DMS53 (cell line): ENCODE measurements at regions not wholly inside any gene's neighbourhood (a gene's known extent, or its start where the extent isn't known, plus 50 kb on each side); places are given as distances from the start of the nearest gene placed in this dataset.

Experiments used
- DNase-seq: peaks from one replicate; lab custom pipeline; 2025; lab: John Stamatoyannopoulos, UW

DNA sequence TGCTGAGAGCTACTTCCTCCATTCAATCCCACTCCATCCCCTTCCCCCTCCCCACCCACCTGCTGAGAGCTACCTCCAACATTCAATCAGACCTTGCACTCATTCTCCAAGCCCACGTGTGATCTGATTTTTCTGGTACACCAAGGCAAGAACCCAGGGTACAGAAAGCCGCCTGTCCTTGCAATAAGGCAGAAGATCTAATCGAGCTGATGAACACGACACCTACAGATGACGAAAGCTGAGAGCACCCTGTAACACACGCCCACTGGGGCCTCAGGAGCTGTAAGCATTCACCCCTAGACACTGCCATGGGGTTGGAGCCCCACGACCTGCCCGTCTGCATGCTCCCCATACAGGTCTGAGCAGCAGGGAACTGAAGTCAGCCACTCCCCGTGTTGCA lies 58.3 kb downstream of the TRIML1 start:
- no peak for DNase-seq

DNA sequence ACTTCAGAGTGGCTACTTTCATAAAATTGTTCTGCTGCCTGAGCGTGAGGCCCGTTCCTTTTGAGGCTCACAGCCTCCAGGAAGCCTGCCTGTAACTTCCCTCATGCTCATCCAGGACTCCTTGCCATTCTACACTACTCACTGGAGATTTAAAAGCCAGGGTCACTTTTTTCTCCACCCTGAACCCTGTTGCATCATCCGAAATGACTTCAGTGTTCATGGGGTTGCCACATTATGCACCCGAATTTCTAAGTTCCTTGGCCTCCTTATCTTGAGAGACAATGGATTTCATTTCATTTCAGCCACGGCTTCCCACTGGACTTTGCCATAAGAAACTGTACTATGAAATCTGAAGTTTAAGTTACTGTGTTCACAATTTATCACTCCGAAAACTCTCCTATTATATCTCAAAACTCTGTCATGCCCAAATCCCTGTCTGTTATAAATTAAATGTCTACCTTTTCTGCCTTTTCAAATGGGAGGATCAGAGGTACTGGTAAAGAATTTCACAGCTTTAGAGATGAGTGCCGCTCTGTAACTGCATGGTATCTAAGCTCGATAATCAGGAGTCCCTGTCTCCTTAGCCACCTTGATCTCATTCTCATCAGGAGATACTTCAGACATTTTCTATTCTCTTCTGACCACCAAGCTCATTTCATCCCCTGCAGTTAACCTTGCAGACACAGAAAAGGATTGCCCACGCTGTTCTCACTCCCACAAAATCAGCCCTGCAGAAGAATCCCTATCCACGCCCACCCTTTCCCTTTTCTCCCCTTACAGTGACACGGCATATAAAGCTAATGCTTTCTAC lies 59.9 kb downstream of the TRIML1 start:
- DNase-seq: no peak

DNA sequence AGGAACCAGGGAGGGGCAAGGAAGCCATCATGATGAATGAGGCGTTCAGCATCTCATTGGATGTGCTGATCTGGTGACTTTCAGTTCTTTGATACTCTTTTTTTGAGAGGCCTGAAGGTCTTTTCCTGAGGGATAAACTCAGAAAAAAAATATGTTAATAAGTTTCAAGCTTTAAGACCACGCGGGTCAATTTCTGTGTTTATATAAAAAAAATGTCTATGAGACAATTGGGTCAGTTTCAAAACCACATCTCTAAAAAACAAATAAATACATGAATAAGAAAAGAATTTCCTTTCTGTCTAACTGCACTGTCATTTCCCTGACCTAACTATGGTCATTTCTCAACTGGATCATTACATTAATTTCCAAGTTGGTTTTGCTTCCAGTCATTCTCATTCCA lies 62.6 kb downstream of the TRIML1 start:
- no peak for DNase-seq

DNA sequence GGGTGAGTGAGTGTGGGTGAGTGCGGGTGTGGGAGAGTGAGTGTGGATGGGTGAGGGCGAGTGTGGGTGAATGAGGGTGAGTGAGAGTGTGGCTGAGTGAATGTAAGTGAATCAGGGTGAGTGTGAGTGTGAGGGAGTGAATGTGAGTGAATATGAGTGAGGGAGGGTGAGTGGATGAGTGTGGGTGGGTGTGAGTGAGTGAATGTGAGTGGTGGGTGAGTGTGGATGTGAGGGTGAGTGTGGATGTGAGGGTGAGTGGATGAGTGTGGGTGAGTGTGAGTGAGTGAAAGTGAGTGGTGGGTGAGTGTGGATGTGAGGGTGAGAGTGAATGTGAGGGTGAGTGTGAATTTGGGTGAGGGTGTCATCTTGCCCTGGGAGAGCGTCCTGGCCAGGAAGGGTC lies 67.5 kb downstream of the TRIML1 start:
- DNase-seq: no peak

DNA sequence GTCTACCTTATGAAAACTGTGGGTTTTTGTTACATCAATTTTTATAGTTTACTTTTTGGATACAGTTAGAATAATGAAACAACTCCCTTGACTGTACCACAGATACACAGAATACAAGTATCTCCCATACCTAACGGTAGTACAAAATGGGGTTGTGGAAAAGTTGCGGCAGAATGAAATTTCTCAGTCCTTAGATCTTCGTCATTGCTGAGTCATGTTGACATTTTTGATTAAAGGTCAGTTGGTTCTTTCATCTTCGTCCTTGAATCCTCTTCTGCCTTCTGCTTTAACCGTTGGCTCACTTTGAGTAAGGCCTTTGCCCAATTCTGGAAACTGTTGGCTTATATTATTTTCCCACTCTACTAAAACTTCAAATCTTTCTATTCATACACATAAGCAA lies 75.6 kb downstream of the TRIML1 start:
- DNase-seq: no peak

DNA sequence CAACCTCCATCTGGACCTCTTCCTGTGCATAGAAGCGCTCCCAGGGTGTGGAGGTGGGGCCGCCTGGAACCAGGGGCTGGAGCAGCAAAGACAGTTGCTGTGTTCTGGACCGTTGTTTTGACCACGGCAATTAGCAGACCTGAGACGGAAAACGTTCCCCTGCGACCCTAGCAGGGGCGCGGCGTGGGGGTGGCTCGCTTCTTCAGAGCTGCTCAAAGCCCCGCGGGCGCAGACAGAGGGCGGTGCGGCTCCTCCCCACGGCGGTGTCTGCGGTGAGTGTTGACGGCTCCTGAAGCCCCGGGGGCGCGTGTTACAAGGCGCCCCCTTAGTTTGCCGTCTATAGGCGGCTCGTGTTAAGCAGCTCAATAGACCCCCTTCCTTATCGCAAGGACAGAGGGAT lies 79.2 kb downstream of the TRIML1 start:
- DNase-seq: no peak

DNA sequence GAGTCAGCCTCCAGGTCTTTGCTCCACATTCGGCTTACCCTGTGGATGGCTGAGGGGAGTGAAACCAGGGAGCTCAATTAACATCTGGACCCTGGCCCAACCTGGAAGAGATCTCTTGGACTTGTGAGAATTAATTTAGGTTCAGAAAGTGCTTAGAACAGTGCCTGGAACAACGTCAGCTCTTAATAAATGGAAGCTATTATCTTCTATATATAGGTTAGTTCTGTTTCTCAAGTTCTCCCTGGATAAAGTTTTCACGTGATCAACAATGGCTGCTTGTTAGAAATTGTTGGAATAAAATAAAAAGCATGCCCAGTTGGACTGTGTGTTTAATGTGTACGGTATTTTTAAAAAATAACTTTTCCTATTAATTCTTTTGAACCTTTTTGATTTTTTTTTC lies 80.8 kb downstream of the TRIML1 start:
- DNase-seq: no peak

DNA sequence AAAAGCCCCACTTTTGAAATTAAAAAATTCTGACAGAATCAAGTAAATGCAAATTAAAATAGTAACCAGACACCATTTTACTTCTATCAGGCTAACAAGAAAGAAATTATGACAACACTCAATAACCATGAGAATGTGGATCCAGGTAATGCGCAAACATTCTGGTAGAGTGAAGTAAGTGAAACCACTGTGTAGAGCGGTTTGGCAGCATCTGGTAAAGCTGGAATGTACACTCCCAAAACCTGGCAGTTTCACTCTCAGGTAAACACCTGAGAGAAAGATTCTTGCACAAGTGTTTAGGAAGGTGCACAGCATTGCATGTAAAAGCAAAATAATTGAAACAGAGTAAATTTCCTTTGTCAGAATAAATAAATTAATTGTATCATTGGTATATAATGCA lies 81.8 kb downstream of the TRIML1 start:
- no peak for DNase-seq

DNA sequence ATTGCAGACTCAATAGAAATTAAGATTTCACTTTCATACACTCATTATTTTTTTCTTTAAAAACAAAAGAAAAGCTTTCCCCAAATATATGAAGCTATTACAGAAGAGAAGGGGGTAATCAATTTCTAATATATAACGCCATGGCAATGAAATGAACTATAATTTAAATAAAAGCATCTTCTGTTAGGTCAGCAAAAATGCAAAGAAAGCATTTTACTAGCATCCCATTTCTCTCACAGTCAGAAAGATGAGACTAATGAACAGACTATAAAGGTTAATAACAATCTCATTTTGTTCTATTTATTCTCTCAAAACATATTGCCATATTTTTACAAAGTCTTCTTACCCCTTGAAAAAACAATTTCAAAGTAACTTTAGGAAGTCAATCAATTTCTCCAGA lies 89.0 kb downstream of the TRIML1 start:
- DNase-seq: no peak

DNA sequence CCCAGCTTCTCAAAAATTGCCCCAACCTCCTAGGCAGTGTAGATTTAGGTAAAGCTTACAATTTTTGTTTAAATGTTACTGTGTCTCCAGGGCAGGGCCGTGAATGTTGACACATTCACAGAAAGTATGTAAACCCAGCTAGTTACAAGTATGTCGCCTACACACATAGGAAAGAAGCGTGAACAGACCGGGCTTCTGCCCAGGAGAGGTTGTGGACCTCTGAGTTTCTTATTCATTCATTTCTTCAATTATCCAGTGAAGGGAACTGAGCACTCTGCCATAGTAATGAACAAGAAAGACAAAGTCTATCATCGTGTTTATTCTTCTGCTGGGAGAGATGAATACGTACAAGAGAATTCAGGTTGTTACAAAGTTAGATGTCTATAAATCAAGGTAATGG lies 93.2 kb downstream of the TRIML1 start:
- no peak for DNase-seq

DNA sequence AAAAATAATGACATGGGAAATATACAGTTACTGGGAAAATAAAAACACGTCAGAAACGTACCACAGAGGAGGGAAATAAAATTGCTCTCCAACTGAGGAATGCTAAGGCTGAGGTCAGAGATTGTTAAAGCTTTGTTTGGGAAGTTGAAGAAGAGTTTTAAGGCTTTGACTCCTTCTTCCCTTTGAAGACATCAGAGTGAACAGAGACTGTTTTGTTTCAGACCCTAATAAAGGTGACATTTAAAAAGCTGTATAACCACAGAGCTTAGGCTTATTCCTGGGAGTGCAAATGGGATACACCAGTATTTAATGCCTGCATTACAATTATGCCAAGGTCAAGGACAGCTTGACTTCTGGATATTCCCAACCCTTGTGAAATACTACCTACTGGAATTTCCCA lies 102.8 kb downstream of the TRIML1 start:
- no peak for DNase-seq

DNA sequence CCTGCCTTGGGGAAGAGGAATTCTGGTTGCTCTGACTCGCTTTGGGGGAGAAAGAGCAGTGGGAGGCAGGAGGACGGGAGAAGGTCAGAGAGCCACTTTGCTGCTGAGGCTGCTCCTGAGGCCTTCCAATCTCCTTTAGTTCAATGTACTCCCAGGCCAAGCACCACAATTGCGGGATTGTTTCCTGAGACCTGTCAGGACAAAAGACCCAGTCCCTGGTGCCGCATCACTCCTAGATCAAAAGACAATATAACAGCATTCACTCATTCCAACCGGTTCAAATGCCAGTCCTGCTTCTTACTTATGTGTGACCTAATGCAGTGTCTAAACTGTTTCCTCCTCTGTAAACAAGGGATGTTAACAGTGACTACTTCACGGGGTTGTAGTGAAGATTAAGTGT lies 106.4 kb downstream of the TRIML1 start:
- no peak for DNase-seq

DNA sequence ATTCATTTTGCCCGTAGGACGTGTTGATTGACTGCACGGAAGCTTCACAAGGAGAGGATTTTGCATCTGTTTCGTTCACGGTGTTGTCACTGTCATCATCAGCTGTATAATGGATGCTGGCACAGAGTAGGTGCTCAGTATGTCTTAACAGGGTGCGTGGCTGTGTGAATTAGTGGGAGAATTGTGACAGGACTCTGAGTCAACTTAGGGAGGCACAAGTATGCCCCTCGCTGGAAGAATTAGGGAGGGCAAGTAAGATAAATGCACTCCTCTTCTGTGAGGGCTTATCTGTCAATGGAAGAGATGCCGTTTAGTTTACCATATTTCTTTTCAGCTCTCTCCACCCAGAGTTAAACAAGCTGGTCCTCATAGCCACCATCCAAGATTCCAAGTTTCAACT lies 107.2 kb downstream of the TRIML1 start:
- DNase-seq: peak; percentile 28

DNA sequence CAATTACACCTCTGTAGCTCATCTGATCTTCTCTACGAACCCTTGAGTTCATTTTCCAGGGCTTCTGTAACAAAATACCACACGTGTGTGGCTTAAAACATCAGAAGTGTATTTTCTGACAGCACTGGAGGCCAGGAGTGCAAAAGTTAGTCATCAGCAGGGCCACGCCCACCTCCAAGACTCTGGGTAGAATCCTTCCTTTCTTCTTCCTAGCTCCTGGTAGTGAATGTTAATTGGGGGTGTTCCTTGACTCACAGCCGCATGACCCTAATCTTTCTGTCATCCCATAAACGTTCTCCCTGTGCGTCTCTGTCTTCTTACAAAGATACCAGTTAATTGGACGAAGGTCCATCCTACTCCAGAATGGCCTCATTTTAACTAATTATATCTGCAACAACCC lies 115.0 kb downstream of the TRIML1 start:
- no peak for DNase-seq

DNA sequence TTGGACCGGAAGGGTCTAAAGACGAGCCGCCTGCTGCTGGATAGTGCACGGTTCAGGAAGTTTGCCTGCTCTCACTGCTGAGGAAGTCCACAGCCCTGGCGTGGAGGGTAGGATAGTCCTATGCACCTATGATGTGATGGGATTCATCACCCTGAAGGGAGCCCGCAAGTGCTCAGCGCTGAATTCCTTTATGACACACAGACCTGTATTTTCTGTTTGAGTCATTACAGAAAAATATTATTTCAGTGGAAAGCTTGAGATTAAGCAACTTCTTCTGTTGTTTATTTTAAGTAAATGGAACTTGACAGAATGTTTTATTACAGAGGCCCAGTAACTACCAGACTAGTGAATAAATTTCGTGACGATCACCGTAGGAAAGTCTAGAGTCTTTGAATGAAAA lies 123.2 kb downstream of the TRIML1 start:
- DNase-seq: no peak

DNA sequence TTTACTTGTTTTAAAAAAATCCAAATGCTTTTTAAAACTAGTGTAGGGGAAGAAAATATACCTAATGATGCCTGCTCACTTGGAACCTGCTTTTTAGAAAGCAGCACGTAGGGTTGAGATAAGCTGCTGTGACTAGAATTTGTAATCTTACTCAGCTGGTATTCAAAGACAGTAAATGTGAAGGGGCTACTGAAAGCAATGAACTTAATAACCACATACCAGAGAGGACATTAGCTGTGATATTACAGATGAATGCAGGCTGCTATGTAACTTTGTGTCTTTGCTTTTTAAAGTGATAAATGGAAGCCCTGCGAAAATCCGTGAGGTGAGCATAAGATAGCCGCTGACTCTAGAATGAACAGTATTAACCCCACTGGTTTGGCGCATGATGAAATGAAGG lies 124.1 kb downstream of the TRIML1 start:
- no peak for DNase-seq

DNA sequence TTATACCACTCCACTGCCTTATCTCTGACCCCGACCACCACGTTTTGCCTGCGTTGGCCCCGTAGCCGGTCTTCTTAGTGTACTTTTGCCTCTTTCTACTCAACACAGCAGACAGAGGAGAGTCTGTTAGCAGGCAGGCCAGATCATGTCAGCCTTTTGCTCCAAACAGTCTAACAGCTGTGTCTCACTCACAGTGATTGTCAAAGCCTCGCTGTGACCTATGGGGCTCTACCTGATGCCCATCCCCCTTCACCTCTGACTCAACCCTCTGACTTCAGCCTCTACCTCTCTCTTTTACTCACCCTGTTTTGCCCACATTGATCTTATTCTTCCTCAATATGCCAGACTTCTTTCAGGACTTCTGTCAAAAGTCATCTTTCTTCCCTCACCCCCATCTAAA lies 127.1 kb downstream of the TRIML1 start:
- DNase-seq: no peak

DNA sequence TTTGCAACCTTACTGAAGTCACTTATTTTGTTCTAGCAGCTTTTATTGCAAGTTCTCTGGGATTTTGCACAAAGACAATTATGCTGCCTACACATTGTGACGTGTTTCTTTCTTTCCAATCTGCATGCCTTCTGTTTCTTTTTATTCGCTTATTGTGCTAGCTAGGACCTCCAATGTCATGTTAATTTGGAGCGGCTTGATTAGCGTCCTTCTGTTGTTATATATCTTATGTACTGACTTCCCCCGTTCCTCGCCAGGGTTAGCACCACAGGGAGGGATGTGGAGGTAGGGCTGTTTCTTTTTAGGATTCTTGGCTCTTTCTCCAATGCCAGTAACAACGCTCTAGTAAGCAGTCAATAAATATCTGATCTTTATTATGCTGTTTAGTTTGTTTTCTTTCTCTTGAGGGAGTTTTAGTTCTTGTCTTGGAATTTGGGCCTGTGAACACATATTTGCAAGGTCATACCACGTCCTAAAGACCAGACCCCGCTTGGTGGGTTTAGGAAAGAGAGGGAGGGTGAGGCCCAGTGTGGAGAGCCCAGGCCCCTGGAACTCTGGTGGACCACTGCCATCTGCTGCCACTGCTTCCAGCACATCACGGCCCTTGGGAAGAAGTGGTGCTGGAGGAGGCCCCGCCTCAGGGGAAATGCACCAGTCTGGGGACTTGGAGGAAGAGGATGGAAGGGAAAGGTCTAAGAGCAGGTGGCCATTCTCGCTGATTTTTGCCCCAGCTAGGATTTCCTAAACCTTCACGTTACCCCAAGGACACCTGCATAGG lies 129.1 kb downstream of the TRIML1 start:
- DNase-seq: no peak

DNA sequence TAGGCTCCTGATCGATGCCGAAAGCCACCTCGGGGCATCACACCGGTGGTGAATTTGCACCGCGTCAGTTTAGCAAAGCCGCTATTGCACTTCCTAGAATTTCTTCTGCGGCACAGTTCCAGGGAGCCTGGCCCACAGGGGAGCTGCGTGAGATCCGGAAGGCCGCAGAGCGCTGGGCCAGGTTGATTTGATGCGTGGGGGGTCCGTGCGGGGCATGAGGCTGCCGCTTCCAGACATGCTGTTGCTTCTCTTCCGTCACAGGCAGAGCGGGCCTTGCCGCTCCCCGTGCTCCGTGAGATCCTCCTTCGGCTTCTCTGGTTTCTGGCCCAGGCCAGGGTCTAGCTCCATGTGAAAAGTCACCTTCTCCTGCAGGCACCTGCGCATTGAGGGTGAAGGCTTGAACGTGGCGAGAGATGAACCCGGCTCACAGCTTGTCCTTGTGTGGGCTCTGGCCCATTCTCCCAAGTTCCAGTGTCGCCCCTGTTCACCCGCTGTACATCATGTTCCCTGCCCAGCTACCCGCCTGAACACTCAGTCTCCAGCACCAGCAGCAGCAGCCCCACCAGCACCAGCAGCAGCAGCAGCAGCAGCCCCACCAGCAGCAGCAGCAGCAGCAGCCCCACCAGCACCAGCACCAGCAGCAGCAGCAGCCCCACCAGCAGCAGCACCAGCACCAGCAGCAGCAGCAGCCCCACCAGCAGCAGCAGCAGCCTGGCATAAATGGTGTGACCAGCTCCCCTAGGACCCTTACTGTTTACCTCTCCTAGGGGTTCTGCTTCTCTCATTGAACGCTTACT lies 131.2 kb downstream of the TRIML1 start:
- DNase-seq: no peak

DNA sequence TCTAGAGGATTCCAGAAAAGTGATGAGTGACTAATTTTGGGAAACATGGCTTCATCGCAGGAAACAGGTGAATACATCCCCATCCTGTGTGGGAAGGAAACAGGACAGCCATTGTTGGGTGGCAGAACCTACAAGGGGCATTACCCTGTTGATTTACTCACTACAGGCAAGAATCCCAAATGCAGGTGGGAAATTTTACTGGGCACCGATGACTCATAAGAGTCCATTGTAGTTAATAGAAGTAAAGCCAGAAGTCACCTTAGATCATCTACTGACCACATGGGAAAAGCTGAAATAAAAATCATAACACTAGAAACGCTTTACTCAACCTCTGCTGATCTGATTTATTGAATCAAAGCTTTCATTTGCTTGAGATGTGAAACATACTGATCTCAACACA lies 136.4 kb downstream of the TRIML1 start:
- DNase-seq: no peak

DNA sequence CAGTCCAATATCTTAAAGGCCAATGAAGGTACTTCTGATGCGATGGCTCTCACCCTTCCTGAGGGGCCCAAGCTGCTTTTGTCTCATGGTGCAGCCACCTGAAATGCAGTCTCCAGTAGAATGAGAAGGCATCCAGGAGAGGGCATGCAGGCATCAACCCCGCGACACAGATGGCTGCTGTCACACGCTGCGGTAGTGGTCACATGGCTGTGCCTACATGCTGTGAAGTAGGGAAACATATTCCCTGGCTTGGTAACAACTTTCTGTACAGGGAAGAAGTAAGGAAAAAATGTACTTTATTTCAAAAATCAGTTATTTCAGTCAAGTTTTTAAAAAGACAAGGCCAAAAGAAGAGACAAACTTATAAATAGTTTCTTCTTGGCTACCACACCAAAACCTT lies 139.9 kb downstream of the TRIML1 start:
- DNase-seq: no peak

DNA sequence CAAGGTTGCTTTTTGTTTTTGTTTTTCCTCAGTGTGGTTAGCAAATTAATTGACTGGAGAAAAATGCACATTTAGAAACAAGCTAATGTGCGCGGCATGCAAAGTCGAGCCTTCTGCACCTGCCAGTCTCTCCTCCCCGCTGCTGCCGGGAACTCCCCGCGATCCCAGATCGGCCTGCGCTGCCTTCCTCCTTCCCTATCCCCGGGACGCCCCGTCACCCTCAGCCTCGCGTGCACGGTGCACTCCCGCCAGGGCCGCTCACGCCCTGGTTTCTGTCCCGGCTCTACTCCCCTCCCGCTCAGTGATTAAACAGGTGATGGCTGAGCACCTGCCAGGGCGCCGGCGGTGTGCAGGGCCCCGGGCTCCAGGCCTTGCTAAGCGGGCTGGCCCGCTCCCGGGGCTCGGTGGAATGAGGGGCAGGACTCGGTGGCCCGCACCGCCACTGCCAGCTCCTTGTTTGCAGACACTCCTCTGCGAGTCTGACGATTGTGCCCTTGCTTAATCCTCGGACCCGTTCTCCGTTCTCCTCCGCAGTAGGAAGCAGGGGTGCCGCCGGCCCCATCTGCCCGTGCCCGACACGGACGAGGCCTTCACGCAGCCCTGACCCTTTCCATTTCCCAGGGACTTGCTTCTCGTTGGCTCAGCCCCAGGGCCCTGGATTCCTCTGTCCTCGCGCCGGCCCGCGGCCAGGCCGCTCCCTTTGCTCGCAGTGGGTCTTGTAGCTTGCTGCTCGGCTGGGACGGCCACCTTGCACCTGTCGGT lies 143.4 kb downstream of the TRIML1 start:
- DNase-seq: peak; percentile 68
